HG02642 (cell line): ENCODE measurements at regions not wholly inside any gene's neighbourhood (a gene's known extent, or its start where the extent isn't known, plus 50 kb on each side); places are given as distances from the start of the nearest gene placed in this dataset.
"Not testable (repeated sequence)": the region's sequence is repeated elsewhere in the genome, so short reads cannot be mapped to it uniquely, and the experiment has no call there.

ENCODE experiments used
- ATAC-seq: cut with Tn5 transposase; IDR thresholded peaks from one replicate; pipeline ENCODE4 v1.9.1; 2021; ENCODE audit warnings: mild to moderate bottlenecking; ENCODE audit not compliant: unreplicated experiment, poor library complexity

GRCh38 chr6:27642744-27643456 is 170.0 kb upstream of the ZNF184 start:
- no peak for ATAC-seq

GRCh38 chr6:27635886-27636285 is 163.0 kb upstream of the ZNF184 start:
- not testable (repeated sequence) for ATAC-seq

DNA sequence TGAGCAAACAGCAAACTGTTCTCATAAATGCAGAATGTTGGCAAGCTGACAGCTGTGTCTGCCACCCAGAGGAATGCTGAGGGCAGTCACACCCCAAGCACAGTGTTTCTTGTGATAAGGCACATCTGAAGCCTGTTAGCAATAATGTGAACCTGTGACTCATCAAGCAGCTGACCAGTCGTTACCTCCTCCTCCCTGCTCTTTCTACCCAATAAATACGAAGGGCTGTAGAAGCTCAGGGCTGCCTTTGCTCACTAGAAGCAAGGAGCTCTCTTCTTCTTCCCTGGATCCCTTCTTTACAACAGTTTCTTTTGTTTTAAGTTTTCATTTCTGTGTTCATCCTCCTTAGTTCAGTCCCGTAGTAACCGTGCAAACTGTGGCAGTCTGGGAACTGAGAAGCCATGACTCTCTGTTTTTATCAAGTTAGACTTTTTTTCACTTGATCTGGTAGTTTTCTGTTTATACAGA is 160.3 kb upstream of the ZNF184 start:
- ATAC-seq = not testable (repeated sequence)

GRCh38 chr6:27631609-27631916 is 158.7 kb upstream of the ZNF184 start:
- no peak for ATAC-seq

GRCh38 chr6:27630727-27631608 is 158.1 kb upstream of the ZNF184 start:
- no peak for ATAC-seq

DNA sequence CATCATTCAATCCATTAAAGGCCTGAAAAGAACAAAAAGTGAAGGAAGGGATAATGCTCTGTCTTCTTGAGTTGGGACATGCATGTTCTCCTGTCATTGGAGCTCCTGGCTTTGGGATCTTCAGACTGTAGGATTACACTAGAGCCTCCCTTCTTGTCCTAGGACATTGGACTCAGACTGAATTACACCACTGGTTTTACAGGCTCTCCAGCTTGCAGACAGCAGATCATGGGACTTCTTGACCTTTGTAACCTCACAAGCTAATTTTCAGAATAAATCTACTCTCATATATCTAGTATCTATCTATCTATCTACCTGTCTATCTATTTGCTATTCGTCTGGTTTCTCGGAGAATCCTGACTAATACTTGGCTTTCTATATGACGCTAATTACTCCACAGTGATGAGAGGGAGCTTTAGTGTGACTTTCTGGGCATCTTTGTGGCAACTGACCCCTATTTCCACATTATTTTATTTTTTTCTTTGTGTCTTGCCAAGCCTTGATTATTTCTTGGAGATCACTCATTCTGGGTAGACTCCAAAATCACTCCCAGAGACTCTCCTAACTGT is 151.9 kb upstream of the ZNF184 start:
- ATAC-seq = no peak

DNA sequence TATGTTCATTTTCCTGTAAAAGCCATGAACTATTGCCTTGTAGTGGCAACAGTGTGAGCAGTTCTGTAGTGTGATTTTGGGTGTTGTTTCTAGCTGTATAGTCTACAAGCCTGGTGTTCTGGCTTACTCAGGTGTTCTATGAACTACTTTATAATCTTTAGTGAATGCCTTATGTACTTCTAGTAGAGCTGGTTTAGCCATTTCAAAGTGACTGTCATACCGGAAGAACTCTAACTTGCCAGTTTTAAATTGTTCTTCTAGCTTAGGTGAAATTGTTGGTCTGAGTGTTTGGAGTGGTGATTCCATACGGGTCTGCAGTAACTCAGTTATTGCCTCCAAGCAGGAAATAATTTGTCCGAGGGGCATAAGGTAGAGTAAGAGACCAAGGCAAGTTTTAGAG is 150.2 kb upstream of the ZNF184 start:
- no peak for ATAC-seq

DNA sequence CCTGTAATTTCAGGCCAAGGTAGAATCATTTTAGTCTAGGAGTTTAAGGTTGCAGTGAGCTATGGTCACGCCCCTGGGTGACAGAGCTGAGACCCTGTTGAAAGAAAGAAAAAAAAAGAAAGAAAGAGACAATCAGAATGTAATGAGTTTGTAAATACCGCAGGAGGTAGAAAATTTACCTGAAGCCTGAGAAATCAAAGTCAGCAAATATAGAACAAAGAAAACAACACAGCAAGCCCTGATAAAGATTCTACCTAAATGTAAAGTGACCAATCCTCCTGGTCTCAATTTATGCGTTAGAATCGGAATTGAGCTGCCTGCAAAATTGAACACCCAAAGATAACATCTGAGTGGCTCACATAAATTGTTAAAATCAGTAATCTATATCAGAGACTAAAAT is 146.5 kb upstream of the ZNF184 start:
- no peak for ATAC-seq

- ATAC-seq = no peak
Observed at GRCh38 chr6:27617700-27618689, 145.1 kb upstream of the ZNF184 start.

- no peak for ATAC-seq
Observed at GRCh38 chr6:27617046-27617687, 144.3 kb upstream of the ZNF184 start.

DNA sequence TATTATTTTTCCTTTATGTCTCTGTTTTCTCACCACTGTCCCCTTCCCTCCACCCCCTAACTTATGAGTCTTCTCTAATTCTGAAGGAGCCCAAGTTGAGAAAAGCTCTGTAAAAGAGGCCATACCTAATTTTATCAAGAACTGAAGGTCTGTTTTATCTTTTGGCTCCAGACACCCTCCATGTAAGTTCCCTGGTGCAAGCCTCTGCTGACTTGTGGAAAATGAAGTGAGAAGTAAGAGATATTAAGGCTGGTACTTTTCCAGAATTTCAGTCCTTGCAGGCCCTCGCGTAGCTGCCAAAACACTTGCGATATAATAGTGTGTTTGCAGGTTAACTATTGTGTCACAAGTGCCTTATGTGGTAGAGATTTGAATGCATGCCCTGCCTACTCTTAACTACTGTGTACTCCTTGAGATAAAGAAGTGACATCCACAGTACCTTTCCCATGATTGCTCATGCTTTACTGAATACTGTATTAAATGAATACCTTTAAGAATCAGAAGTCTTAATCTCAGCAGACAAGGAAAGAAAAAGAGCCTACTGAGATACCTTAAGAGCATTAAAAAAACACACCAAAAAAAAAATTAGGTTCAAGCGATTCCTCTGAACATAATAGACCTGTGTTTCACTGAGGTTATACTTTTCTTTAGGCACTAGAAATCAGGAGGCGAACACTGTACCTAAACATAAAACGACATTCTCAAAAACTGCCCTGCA is 143.6 kb upstream of the ZNF184 start:
- no peak for ATAC-seq

DNA sequence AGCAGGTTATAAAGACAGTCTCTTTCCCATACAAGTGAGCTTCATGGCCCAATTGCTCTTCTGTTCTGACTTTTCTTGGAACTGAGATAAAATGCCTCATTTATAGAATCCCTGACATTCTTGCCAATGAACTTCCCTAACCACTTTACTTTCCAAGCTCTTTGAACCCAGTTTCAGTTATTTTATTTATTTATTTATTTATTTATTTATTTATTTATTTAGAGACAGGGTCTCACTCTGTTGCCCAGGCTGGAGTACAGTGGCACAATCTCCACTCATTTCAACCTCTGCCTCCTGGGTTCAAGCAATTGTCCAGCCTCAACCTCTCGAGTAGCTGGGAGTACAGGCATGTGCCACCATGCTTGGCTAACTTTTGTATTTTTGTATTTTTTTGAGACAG is 138.5 kb upstream of the ZNF184 start:
- ATAC-seq = no peak

DNA sequence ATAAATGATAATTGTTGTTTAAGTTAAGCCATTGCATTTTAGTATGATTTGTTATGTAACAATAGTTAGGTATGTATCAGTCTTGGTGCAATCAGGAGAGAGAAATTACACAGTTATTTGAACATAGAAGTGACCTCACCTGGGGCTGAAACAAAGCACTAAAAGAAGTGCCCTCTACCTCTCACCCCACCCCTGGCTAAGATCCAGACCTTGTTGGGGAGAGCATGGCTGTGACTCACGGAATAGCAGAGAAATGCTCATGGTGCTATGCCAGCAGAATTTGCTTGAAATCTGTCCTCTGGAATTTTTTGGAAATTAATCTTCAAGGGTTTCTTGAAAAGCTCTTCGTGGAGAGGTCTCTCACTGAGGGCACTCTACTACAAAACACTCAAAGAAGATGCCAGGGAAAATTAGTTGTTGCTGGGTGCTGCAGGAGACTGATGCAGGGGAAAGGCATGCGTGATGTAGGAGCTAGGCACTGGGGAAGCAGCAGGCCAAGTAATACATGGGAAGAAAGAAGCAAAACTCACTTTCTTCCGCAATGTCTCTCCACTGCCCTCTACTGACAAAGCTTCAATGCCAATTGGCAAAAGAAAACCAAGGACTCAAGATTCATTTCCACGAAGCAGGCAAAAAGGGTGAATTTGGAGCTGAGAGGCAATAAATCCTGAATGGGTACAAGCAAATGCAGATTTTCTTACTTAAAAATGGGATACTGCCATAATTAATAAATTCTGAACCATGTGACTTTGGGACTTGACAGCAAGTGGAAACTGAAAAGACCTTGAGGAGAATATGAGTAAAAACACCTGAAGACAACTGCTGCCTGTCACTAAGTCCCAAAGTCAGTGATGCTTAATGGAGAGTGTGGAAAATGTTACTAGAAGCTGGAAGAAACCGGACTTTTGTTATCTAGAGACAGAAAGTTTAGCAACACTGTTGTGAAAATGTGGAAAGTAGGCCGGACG is 136.3 kb upstream of the ZNF184 start:
- no peak for ATAC-seq

- ATAC-seq = peak; percentile 53
Observed at GRCh38 chr6:27605401-27606342, 132.8 kb upstream of the ZNF184 start.

DNA sequence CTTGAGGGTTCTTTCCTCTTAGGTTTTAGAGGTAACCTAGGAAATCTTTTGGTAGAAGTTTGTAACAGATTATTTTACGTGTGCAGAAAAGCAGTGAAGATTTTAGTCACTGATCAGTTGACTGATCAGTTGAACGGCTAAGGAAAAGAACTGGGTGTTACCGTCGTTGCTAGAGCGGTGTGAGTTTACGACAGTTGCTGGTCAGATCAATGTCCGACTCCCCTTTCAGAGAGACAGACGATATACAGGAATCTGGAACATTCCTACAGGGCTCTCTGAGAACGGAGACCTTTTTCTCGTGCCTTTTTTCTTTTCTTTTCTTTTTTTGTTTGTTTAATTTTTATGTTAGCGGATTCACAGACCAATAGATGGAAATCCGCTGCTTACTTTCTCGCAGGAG is 132.1 kb upstream of the ZNF184 start:
- no peak for ATAC-seq

DNA sequence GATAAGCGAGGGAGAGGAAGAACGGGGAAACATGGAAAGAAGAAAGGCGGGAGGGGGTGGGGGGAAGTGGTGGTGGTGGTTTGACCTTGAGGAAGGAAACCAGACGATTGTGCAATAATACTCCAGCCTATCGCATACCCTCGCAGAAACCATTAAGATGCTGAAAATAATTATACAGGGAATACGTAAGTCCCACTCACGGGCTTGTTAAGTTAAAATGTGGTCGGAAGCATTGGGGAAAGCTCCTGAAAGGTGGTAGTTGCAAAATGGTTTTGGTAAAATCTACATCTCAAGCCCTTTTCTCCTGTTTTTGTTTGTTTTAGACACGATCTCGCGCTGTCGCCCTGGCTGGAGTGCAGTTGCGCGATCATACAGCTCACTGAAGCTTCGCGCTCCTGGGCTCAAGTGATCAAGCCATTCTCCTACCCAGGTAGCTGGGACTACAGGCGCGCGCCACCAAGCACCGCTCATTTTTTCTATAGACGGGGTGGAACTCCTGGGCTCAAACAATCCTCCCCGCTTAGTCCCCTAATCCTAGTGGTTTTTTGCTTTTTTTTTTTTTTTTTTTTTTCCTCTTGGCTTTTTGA is 128.9 kb upstream of the ZNF184 start:
- ATAC-seq = no peak
